CD14-positive monocyte (primary cell): ENCODE measurements at regions not wholly inside any gene's neighbourhood (a gene's known extent, or its start where the extent isn't known, plus 50 kb on each side); places are given as distances from the start of the nearest gene placed in this dataset.

Experiments
- DNase-seq, 3 donors: peaks; one replicate each; pipeline ENCODE4 v3.0.0-alpha.2; 2011 to 2022
- H2AFZ ChIP-seq: 2 replicates; pipeline ENCODE4 v1.6.0; 2012; ENCODE audit warnings: mild to moderate bottlenecking, low read depth, low read length, inconsistent platforms; ENCODE audit not compliant: insufficient read depth, poor library complexity, severe bottlenecking
- H3K27ac ChIP-seq, 2 donors: 1 replicate in 1 of 2; 2 replicates in 1 of 2; pipeline ENCODE4 v1.5.1; 2012 to 2013; ENCODE audit warnings: low read length in 2 of 2, control low read depth in 1 of 2, inconsistent platforms in 1 of 2, low read depth in 1 of 2, mild to moderate bottlenecking in 1 of 2
- H3K27me3 ChIP-seq, 2 donors: one replicate each; pipeline versions ENCODE4 v1.6.0 to v1.6.1; 2011 to 2013; ENCODE audit warnings: low read length in 2 of 2; ENCODE audit not compliant: control insufficient read depth in 2 of 2, insufficient read depth in 2 of 2
- H3K36me3 ChIP-seq, 2 donors: replicated peaks in 1 of 2; 1 replicate in 1 of 2; 2 replicates in 1 of 2; pipeline versions ENCODE4 v1.5.1 to v1.6.1; 2012 to 2013; ENCODE audit warnings: low read length in 2 of 2, control low read depth in 1 of 2, inconsistent platforms in 1 of 2, mild to moderate bottlenecking in 1 of 2; ENCODE audit not compliant: insufficient read depth in 2 of 2, control insufficient read depth in 1 of 2
- H3K4me1 ChIP-seq, 2 donors: 1 replicate in 1 of 2; 2 replicates in 1 of 2; pipeline versions ENCODE4 v1.5.1 to v1.6.1; 2012 to 2013; ENCODE audit warnings: low read length in 2 of 2, control low read depth in 1 of 2, inconsistent platforms in 1 of 2, mild to moderate bottlenecking in 1 of 2, moderate library complexity in 1 of 2; ENCODE audit not compliant: insufficient read depth in 2 of 2, control insufficient read depth in 1 of 2
- H3K4me2 ChIP-seq: replicated peaks from 2 replicates; pipeline ENCODE3; 2012; ENCODE audit warnings: low read length, moderate library complexity, mild to moderate bottlenecking; ENCODE audit not compliant: poor library complexity, severe bottlenecking; ENCODE audit errors: extremely low read depth
- H3K4me3 ChIP-seq, 3 experiments: fragments of 200-600 bp in 1 of 3; sonication (generic) in 1 of 3; replicated peaks in 1 of 3; 1 replicate in 2 of 3; 2 replicates in 1 of 3; pipeline ENCODE4 v1.5.1; 2011 to 2013; ENCODE audit warnings: low read length in 3 of 3, mild to moderate bottlenecking in 3 of 3, control low read depth in 2 of 3, low read depth in 2 of 3, inconsistent platforms in 1 of 3, moderate library complexity in 1 of 3
- H3K79me2 ChIP-seq: 2 replicates; pipeline ENCODE4 v1.6.0; 2012; ENCODE audit warnings: mild to moderate bottlenecking, control low read depth, inconsistent platforms, low read length, moderate library complexity; ENCODE audit not compliant: insufficient read depth
- H3K9ac ChIP-seq: 2 replicates; pipeline ENCODE4 v1.6.0; 2017; ENCODE audit warnings: low read length, mild to moderate bottlenecking; ENCODE audit not compliant: insufficient read depth, poor library complexity, severe bottlenecking
- H3K9me3 ChIP-seq, 2 donors: replicated peaks in 1 of 2; 1 replicate in 1 of 2; 2 replicates in 1 of 2; pipeline versions ENCODE4 v1.5.1 to v1.6.1; 2012 to 2013; ENCODE audit warnings: low read length in 2 of 2, control low read depth in 1 of 2; ENCODE audit not compliant: control insufficient read depth in 1 of 2, insufficient read depth in 1 of 2
- H4K20me1 ChIP-seq: 2 replicates; pipeline ENCODE4 v1.6.0; 2012; ENCODE audit warnings: mild to moderate bottlenecking, low read length, control low read depth, moderate library complexity; ENCODE audit not compliant: insufficient read depth
- H3K27ac Mint-ChIP-seq, 7 donors: one replicate each; pipeline ENCODE4 v1.8.0; 2020; ENCODE audit warnings: mild to moderate bottlenecking in 7 of 7, mixed read lengths in 7 of 7, moderate library complexity in 6 of 7, inconsistent platforms in 2 of 7
- H3K27me3 Mint-ChIP-seq, 3 donors: one replicate each; pipeline ENCODE4 v1.8.0; 2021 to 2022; ENCODE audit warnings: low read depth in 3 of 3, mild to moderate bottlenecking in 3 of 3, mixed read lengths in 3 of 3, moderate library complexity in 3 of 3, inconsistent platforms in 1 of 3
- H3K36me3 Mint-ChIP-seq, 2 donors: one replicate each; pipeline ENCODE4 v1.8.0; 2020; ENCODE audit warnings: mixed read lengths in 2 of 2, inconsistent platforms in 1 of 2, mild to moderate bottlenecking in 1 of 2
- H3K4me1 Mint-ChIP-seq: one replicate; pipeline ENCODE4 v1.8.0; 2020; ENCODE audit warnings: mild to moderate bottlenecking, mixed read lengths
- H3K4me3 Mint-ChIP-seq, 2 donors: one replicate each; pipeline ENCODE4 v1.8.0; 2020; ENCODE audit warnings: mild to moderate bottlenecking in 2 of 2, mixed read lengths in 2 of 2, moderate library complexity in 1 of 2
- H3K9me3 Mint-ChIP-seq, 7 donors: one replicate each; pipeline ENCODE4 v1.8.0; 2020 to 2022; ENCODE audit warnings: mixed read lengths in 7 of 7, mild to moderate bottlenecking in 6 of 7, moderate library complexity in 6 of 7, inconsistent platforms in 2 of 7
- WGBS: methylation state at CpG from one replicate; pipeline ENCODE4 v1.1.5; 2013; ENCODE audit warnings: missing lambda C conversion rate; ENCODE audit not compliant: insufficient coverage; 5-methylcytosine and 5-hydroxymethylcytosine counted together
- intact Hi-C, 2 donors: fragments of 100-400 bp; cut with micrococcal nuclease; formaldehyde crosslinking; loops; one replicate each; pipeline versions ENCODE4 v1.15.0 to v1.15.1; 2023
- TF ChIP-seq, protein P1 (sequence below): fragments of 200-600 bp; IDR thresholded peaks from one replicate; pipeline ENCODE4 v1.8.0; 2022; ENCODE audit warnings: antibody characterized with exemption, mild to moderate bottlenecking

DNA sequence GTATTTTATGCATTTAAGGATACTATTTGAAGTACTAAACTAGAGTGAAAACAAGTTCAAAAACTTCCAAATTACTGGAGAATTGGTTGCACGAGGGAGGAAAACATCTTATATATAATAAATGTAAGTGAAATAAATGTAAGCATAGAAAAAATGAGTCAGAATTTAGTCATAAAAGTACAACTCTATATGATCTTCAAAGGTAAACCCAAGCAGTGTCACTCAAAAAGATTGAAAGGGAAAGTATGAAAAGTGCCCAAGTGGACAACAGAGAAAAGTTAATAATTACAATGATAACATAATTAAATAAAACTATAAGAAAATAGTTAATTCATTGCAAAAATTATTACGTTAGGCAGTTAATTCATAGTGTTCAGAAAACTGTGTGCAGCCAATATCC, 2288.5 kb upstream of the C9orf72 start:
- no peaks in the 10 kb centered on the region for H4K20me1 ChIP-seq
- peaks cover 0 to 2% (median 0%) of the 10 kb centered on the region in 3 donors for H3K27me3 Mint-ChIP-seq
- H3K36me3 Mint-ChIP-seq, result no peaks in the 10 kb centered on the region
- no peak overlapping the region for H3K27ac ChIP-seq
- H3K27me3 ChIP-seq, result no peaks in the 10 kb centered on the region
- intact Hi-C loops, result no loop called here
- no CpG with 5 or more reads among the region's 2 CpGs for WGBS
- no peak overlapping the region for H3K4me3 Mint-ChIP-seq
- H3K9me3 ChIP-seq, result no peaks in the 10 kb centered on the region
- no peak overlapping the region for H3K9ac ChIP-seq
- H3K4me1 ChIP-seq, result no peaks in the 10 kb centered on the region
- H3K4me3 ChIP-seq, result no peak overlapping the region
- no peaks in the 10 kb centered on the region for H3K79me2 ChIP-seq
- H3K36me3 ChIP-seq, result no peaks in the 10 kb centered on the region
- H3K4me2 ChIP-seq, result no peak overlapping the region
- H3K4me1 Mint-ChIP-seq, result no peaks in the 10 kb centered on the region
- H3K27ac Mint-ChIP-seq, result no peak overlapping the region
- no peak overlapping the region for H2AFZ ChIP-seq
- H3K9me3 Mint-ChIP-seq, result no peaks in the 10 kb centered on the region
- DNase-seq, result no peak
- TF ChIP-seq, protein P1, sequence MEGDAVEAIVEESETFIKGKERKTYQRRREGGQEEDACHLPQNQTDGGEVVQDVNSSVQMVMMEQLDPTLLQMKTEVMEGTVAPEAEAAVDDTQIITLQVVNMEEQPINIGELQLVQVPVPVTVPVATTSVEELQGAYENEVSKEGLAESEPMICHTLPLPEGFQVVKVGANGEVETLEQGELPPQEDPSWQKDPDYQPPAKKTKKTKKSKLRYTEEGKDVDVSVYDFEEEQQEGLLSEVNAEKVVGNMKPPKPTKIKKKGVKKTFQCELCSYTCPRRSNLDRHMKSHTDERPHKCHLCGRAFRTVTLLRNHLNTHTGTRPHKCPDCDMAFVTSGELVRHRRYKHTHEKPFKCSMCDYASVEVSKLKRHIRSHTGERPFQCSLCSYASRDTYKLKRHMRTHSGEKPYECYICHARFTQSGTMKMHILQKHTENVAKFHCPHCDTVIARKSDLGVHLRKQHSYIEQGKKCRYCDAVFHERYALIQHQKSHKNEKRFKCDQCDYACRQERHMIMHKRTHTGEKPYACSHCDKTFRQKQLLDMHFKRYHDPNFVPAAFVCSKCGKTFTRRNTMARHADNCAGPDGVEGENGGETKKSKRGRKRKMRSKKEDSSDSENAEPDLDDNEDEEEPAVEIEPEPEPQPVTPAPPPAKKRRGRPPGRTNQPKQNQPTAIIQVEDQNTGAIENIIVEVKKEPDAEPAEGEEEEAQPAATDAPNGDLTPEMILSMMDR, result no peak

DNA sequence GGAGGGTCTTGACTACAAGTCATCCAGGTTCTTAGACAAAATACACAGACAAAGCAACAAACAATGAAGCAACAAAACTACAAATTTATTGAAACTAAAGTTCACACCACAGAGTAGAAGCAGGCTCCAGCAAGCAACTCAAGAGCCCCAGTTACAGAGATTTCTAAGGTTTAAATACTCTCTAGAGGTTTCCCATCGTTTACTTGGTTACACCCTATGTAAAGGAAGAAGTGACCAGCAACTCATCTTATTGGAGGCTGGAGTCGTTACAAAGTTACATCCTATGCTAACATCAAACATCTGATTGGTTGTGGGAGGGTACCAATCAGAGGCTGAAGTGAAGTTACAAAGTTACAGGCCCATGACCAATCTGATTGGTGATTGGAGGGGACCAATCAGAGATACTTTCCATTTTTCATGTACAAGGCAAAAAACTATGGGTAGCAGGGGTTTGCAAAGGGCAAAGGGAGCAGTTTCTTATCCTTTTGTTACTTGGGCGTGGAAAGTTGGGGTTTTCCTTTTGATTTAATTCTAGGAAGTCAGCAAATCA, 2292.6 kb upstream of the C9orf72 start:
- Histone ChIP-seq H3K9ac (no peak overlapping the region), H3K9me3 (no peaks in the 10 kb centered on the region), H3K79me2 (no peaks in the 10 kb centered on the region), H3K4me2 (no peak overlapping the region), H3K27ac (no peak overlapping the region), H3K4me1 (no peaks in the 10 kb centered on the region), H3K36me3 (no peaks in the 10 kb centered on the region), H3K4me3 (no peak overlapping the region), H2AFZ (no peak overlapping the region), H4K20me1 (no peaks in the 10 kb centered on the region), H3K27me3 (no peaks in the 10 kb centered on the region)
- intact Hi-C loops, result no loop called here
- no CpG with 5 or more reads among the region's 3 CpGs for WGBS
- Mint-ChIP-seq H3K4me1 (no peaks in the 10 kb centered on the region), H3K27ac (no peak overlapping the region), H3K4me3 (no peak overlapping the region), H3K27me3 (peaks cover 0 to 2% (median 0%) of the 10 kb centered on the region in 3 donors), H3K36me3 (no peaks in the 10 kb centered on the region), H3K9me3 (peaks cover 0 to 2% (median 0%) of the 10 kb centered on the region in 7 donors)
- DNase-seq, result no peak
- TF ChIP-seq, protein P1, result no peak
